Activated CD8-positive, alpha-beta memory T cell treated with anti-CD3 and anti-CD28 coated beads for 1 hour (primary cell): ENCODE measurements at regions not wholly inside any gene's neighbourhood (a gene's known extent, or its start where the extent isn't known, plus 50 kb on each side); places are given as distances from the start of the nearest gene placed in this dataset.
"Not testable (repeated sequence)": the region's sequence is repeated elsewhere in the genome, so short reads cannot be mapped to it uniquely, and the experiment has no call there.

Source experiments
- DNase-seq, 2 donors: peaks; one replicate each; pipeline ENCODE4 v3.0.0-alpha.2; 2020; ENCODE audit warnings: low read depth in 1 of 2; ENCODE audit errors: extremely low read depth in 1 of 2

- DNase-seq = no peak
Measured at GRCh38 chr7:132030086-132030568, 473.7 kb upstream of the PODXL start.

GRCh38 chr7:132029369-132030085 is 473.1 kb upstream of the PODXL start:
- DNase-seq = no peak

DNA sequence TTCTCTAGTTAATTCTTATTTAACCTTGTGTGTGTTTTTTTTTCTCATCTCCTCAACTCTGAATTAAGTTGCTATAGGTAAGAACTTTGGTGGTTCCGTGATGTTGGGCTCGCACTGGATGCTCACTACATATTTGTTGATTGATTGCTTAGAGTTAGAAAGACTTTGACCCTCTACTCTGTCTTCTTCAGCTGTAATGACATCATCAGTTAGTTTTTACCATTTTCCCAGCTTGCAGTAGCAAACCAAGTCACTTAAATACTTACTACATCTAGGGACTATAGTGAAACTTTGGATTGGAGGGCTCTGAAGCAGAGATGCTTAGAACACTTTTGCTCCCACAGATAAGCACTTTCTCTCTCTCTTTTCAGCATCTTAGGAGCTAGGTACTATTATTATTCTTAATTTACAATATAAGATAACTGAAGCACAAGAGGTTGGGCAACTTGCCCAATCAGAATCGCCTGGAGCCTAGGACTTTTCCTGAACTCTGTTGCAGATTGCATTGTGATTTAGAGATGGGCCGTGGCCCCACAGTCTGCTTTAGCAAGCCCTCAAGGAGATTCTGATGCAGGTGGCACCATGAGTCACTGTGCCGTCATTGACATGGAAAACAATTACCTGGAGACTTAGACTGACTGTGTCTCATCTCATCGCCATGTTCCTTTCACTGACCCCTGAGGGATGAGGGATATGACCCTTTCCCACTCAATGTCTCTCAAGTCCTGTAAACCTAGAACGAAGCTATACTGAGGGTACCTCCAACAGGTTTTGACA is 471.9 kb upstream of the PODXL start:
- no peak for DNase-seq

DNA sequence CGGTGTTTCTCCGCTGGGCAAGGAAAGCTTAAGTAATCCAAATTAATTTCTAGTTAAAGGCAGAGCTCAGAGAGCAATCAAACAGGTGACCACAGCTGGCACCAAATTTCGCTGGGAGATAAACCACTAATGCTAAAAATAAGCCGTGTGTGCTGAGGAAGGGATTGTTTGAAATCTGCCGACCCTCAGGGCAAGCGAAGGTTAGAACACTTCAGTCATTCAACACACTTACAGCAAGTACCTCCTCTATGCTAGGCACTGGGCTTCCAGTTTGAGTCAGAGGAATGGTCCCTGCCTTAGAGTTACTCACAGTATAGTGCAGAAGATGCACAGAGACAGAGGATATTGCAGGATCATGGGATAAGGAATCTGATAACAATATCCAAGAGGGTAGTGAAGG is 467.9 kb upstream of the PODXL start:
- DNase-seq = no peak

- no peak for DNase-seq
Measured at GRCh38 chr7:132023466-132023865, 467.0 kb upstream of the PODXL start.

DNA sequence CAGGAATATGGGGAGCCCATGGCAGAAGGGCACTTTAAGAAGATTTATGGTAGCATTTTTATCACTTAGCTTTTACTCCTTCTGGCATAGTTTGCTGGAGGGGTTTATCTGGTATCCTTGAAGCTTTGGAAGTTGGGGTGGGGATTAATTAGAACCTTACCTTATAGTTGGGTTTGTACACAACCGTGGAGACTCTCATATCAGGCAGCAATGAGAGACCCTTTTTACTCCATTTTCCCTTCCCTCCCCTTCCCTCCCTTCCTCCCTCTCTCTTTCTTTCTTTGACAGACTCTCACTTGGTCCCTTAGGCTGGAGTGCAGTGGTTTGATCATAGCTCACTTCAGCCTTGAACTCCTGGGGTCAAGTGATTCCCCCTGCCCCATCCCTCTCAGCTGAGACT is 465.8 kb upstream of the PODXL start:
- no peak for DNase-seq

DNA sequence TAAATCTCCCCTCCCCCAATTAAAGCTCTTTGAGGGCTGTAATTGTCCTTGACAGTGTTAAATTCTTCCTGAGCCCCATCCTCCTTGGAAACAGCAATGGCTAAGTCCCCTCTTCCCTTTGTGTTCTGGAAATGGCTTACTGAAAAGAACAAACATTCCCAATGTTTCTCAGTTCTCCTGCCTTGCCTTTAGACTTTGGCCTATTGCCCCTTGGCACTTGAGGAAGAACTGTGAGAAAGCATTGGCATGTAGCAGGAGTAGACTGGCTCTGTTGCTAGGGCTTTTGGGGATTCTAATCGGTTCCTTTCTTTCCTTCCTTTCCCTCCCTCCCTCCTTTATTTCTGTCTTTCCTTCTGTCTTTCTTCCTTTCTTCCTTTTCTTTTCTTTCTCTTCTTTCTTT is 463.3 kb upstream of the PODXL start:
- DNase-seq = no peak

- DNase-seq = no peak
Measured at GRCh38 chr7:132009778-132010177, 453.4 kb upstream of the PODXL start.

DNA sequence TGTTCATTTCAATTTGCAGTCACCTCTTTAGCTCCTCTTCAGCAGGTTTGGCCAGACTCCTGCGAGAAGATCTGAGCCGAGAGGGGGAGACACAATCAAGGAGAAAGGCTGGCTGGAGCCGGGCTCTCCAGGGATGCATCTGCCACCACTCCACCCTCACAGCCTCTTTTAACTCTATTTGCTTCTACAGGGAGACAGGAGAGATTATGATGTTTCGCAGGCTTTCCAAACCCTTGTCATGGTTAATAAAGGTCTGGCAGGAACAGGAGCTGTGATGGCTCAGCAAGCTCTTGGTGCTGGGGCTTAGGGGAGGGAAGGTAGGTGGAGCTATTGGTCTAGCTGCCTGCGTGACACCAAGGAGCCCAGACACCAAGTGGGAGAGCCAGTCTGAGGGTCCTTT is 448.1 kb upstream of the PODXL start:
- DNase-seq = no peak

DNA sequence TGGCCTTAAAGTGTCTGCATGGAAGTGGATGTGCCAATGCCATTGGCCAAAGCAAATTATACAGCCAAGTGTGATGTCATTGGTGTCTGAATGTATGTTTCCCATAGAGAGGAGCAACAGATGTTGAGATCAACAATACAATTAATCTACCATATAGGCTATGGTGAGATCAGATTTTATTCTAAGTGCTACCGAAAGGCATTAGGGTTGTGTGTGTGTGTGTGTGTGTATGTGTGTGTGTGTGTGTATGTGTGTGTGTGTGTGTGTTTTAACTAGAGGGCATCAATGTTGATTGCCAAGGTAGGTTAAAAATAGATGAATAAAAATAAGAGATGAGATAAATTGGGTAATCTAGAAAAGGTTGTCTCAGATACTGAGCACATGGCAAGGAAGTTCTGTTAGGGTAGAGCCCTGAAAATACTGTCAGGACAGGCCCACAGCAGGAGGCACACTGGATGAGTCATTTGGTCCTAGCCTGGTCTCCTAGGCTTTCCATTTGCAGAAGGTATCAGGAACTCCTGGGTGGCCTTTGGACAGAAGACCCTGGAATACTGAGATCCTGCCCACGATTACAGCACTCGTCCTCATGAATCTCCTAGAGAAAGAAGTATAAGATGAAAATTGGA is 446.0 kb upstream of the PODXL start:
- DNase-seq = no peak

- DNase-seq = no peak
Measured at GRCh38 chr7:132001146-132001545, 444.7 kb upstream of the PODXL start.

- no peak for DNase-seq
Measured at GRCh38 chr7:131999193-131999592, 442.8 kb upstream of the PODXL start.

DNA sequence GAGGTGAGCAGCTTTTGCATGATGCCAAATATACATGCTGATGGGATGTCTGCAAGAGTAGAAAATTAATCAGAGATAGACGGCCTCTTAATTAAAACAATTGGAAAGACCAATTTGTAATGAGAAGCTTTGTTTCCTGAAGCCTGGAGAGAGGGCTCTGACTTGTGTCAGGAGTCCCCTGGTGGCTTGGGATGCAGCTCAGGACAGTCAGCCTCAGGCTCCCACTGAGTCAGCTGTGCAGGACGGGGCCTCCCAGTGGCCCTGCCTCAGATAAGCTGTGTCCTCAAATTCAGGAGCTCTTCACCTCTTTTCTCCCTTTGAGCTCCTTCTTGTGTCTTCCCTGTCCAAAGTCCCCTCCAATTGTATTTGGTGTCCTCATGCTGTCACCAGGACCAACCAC is 438.9 kb upstream of the PODXL start:
- no peak for DNase-seq

- not testable (repeated sequence) for DNase-seq
Measured at GRCh38 chr7:131981069-131981468, 424.6 kb upstream of the PODXL start.

- DNase-seq = not testable (repeated sequence)
Measured at GRCh38 chr7:131978118-131978517, 421.7 kb upstream of the PODXL start.

DNA sequence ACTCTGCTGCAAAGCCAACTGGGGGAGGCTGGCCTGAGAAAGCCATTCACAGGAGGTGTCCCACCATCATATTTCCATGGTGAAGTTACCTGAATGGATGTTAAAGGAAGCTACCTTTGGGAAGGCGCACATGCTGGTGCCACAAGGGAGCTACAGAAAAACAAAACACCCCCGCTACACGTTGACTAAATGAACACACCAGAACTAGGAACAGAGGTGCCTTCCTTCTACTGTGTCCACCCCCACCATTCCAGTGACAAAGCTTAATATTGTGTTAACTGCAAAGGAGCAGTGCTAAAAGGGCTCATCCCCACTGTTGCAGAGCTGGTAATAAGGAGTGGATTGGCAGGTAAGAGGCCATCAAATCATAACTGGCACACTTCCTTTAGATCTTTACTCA is 420.0 kb upstream of the PODXL start:
- DNase-seq = no peak

DNA sequence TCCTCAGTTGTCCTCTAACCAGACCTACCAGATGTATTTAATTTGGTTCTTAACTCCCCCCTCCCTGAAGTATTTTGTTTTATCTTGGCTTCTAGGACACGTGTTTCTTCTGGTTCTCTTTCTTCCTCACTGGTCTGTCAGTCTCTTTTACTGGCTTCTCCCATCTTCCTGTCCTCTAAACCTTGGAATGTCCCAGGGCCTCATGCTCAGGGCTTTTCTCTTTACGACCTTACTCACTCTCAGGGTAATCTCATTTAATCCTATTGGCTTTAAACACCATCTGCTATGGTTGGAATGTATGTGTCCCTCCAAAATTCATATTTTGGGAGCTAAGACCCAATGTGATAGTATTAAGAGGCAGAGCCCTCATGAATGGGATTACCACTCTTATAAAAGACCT is 418.2 kb upstream of the PODXL start:
- DNase-seq = no peak

- DNase-seq = no peak
Measured at GRCh38 chr7:131972251-131972650, 415.8 kb upstream of the PODXL start.

GRCh38 chr7:131970602-131971001 is 414.2 kb upstream of the PODXL start:
- no peak for DNase-seq

DNA sequence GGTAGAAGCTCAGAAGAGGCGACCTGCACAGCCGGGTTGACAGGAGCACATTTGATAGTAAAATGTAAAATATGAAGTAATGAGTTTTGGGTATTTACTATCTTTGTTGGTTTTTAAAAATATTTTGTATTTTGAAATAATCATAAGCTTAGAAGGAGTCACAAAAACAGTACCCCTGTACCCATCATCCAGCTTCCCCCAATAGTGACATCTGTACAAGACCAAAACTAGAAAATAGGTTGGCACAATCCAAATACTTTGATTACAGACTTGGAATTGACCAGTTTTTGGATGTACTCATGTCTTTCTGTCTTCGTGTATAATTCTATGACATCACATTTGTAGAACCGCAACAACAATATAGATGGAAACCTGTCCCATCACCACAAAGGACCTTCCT is 413.1 kb upstream of the PODXL start:
- no peak for DNase-seq

DNA sequence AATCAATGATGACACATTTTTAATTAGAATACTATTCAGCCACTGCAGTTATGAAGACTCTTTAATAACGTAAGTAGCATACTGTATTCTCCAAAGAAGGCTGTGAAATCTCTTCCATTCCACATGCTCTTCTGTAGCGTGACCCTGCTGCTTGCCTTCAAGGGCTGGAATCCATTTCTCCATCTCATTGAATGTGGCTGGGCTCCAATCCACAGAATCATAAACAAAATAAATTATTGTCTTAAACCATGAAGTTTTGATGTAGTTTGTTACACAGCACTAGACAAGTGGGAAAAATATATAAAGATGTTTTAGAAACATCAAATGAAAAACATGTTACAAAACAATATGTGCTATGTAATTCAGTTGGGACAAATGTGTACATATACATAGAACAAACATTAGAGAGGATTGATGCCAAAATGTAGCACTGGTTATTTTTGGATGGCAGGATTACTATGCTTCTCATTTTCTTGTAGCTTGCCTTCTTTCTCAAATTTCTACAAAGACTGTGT is 410.8 kb upstream of the PODXL start:
- no peak for DNase-seq

DNA sequence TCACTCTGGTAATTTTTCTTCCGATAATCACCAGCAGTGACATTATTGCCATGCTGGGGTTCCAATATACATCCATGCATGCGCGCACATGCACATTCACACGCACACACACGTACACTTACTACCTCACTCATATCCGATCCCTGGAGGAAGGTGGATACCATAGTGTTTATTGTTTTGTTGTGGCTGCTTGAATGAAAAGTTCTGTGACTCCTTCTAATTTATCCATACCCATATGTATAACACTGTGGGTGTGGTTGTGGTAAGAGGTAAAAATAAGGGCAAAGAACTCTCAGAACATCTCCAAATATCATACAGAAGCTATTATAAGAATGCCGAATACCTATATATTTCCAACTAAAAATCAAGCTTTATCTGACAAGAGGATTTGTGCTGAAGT is 407.8 kb upstream of the PODXL start:
- DNase-seq = no peak
